Testis (tissue), 2 donors: ENCODE measurements at regions not wholly inside any gene's neighbourhood (a gene's known extent, or its start where the extent isn't known, plus 50 kb on each side); places are given as distances from the start of the nearest gene placed in this dataset.
"Not testable (repeated sequence)": the region's sequence is repeated elsewhere in the genome, so short reads cannot be mapped to it uniquely, and the experiment has no call there.

Source experiments
- CTCF ChIP-seq, 3 experiments: fragments of 450-650 bp in 2 of 3; fragments of 200-600 bp in 1 of 3; sonication (generic) in 1 of 3; IDR thresholded peaks; one replicate each; pipeline ENCODE4 v1.5.1; 2016 to 2019; ENCODE audit warnings: antibody characterized with exemption in 3 of 3, mild to moderate bottlenecking in 2 of 3, moderate library complexity in 1 of 3
- POLR2A ChIP-seq: fragments of 450-650 bp; IDR thresholded peaks from one replicate; pipeline ENCODE4 v1.6.1; 2017; ENCODE audit warnings: antibody characterized with exemption, mild to moderate bottlenecking, moderate library complexity

GRCh38 chr7:76937781-76938180 lies 94.4 kb downstream of the SPDYE17 start:
- TF ChIP-seq POLR2A; CTCF (IDR thresholded peaks at IDR 0.05): not testable (repeated sequence)
